NCI-H1436 (cell line): ENCODE measurements at regions not wholly inside any gene's neighbourhood (a gene's known extent, or its start where the extent isn't known, plus 50 kb on each side); places are given as distances from the start of the nearest gene placed in this dataset.

Experiments
- DNase-seq: peaks from one replicate; lab custom pipeline; 2025; lab: John Stamatoyannopoulos, UW

DNA sequence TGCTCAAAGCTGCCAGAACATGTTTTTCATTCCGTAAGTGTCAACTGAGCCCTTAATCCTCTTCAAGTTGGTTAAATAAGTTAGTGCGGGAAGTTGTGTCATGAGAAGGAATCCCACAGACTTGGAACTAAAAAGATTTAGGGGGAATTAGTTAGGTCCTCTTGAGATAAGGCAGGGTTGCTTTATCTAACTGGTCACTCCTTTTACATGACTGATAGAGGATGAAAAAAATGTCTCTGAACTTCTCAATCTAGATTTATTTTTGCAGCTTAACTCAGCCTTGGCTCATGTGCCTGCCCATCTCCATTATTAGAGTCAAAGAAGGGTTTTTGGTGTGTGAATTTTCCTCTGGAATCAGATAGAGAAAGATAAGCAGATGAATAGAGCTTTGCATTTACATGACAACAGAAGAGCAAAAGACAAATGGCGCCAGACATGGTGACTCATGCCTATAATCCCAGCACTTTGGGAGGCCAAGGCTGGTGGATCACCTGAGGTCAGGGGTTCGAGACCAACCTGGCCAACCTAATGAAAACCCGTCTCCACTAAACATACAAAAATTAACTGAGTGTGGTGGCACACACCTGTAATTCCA, 882.9 kb downstream of the RPA4 start:
- no peak for DNase-seq

DNA sequence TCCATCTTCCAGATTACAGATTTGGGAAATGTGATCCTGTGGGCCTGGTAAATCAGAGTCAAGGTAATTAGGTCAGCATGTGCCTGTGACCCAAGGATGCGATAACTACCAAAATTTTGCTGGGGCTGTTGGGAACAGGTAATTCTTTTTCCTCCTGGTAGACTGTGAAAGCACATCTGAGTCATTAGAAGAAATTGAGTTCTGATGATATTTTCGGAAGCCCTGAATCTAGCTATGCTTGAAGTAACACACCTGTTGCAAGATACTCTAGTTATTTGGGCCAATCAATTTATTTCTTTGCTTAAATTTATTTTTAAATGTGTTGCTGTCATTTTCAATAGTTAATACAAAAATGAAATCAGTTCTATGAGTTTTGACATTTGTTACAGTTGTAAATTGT, 903.6 kb downstream of the RPA4 start:
- no peak for DNase-seq

DNA sequence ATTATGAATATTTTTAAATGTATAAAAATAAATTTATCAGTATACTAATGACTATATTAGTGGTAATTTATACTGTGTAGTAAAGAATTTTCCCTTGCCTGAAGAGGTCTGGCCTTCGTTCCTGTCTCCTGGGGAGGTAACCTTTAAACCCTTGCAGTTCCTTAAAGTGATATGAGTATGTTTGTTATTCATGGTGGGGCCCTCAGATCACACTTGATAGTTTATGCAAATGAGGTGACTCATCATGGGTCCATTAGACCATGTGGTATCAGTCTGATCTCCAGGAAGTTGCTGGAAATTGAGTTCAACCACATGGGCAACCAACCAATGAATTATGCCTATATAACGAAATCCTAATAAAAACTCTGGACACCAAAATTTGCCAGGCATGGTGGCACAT, 904.1 kb downstream of the RPA4 start:
- DNase-seq = no peak

GRCh38 chrX:97790850-97791249, 907.1 kb downstream of the RPA4 start:
- no peak for DNase-seq

DNA sequence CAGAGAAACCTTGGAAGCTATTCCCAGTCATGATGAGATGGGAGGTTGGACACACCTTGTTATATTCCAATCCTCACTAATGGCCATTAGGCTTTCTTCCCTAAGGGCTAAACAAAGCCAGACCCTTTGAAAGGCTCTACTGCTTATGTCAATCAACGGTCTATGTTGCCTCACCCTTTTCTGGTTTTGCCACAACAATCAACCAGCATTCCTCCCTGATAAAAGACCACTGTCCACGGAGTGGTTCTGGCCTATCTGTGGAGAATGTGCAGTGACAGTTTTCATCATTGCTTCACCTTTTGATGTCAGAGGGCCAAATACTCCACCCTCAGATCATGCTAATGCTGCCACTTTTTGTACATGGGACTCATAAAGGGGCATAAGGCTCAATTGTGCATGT, 913.4 kb downstream of the RPA4 start:
- no peak for DNase-seq

- DNase-seq = no peak
These were observed 922.5 kb downstream of the RPA4 start for GRCh38 chrX:97806238-97806637.

DNA sequence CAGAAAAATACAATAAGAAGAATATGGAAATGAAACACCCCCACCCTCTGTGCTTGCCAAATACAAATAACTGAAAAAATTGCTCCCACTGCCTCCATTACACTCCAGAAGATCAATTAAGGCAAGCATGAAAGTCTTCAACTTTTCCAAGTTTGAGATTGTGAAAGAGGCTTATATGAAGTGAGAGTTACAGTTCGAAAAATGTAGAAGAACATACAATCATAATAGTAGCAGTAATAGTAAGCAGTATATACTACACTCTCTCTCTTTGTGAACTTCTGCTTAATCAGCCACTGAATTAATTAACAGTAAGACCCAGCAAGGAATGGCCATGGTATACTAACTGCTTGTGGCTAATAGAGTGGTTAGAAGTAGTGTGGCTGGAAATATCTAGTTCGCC, 923.2 kb downstream of the RPA4 start:
- DNase-seq = no peak

GRCh38 chrX:97820170-97820569, 936.5 kb downstream of the RPA4 start:
- DNase-seq = no peak

GRCh38 chrX:97828471-97828870, 944.8 kb downstream of the RPA4 start:
- no peak for DNase-seq

DNA sequence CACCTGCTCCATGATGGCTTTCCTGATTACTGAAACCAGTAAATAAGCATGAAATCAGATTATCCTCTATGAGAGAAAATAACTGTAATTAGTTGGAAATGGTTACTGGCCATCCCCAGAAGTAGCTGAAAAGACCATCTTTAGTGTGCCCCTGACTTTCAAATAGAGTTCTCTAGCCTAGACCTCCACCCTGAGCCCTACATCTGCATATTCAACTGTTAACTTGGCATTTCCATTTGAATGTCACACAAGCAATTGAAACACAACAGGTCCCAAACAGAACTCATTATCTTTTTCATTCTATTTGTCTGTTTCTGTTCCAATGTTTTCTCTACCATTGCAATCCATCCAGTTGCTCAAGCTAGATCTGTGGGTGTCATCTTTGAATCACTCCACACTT, 952.3 kb downstream of the RPA4 start:
- DNase-seq = no peak

DNA sequence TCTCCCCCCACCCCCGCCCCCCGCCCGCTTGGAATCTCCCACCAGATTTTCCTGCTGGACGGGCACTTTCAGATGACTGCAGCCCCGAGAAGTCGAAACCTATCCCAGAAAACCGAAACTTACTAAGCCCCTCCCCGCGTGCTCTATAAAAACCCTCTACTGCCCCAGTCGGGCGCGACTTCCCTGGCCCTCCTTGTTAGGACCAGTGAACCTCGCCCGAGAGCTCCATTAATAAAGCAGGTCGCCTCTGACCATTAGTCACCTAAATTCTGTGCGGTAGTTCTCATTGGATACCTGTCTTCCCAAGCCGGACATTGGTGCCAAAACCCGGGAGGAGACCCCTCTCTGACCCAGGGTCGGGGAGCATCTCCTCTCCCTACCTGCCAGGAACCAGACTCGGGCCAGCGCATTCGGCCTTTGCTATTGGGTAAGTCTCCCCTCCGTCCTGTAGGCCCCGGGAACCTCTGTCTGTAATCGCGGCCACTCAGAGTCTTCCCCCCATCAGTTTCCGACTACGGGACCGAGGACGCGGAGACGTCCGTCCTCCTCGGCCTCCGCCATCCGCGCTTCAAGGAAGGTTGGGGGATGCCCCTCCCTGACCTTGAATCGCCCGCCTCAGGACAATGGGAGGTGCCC, 958.0 kb downstream of the RPA4 start:
- DNase-seq = no peak

DNA sequence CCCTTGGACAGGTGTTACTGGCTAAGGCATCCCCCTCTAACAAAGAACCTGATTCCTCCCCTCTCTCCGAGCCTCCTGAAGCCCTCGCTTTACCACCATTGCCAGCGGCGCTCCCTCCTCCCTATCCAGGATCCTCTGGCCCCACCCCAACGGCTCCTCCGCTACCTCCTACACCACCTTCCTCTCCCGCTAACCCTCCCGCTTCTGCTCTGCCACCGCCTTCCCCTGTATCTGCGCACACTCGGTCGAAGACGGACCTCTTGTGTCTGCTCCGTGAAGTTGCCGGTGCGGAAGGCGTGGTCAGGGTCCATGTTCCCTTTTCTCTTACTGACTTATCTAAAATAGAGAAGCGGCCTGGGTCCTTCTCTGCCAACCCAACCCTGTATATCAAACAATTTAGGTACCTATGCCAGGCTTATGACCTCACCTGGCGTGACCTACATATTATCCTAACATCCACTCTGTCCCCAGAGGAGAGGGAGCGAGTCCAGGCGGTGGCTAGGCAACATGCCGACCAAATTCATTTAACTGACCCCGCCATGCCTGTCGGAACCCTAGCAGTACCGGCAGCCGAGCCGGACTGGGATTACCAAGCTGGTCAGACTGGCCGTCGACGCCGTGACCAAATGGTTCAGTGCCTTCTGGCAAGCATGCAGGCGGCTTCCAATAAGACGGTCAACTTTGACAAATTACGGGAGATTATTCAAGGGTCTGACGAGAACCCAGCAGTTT, 958.9 kb downstream of the RPA4 start:
- DNase-seq = no peak

- DNase-seq = no peak
These were observed 959.6 kb downstream of the RPA4 start for GRCh38 chrX:97843200-97843811.

GRCh38 chrX:97844161-97844560, 960.5 kb downstream of the RPA4 start:
- no peak for DNase-seq

DNA sequence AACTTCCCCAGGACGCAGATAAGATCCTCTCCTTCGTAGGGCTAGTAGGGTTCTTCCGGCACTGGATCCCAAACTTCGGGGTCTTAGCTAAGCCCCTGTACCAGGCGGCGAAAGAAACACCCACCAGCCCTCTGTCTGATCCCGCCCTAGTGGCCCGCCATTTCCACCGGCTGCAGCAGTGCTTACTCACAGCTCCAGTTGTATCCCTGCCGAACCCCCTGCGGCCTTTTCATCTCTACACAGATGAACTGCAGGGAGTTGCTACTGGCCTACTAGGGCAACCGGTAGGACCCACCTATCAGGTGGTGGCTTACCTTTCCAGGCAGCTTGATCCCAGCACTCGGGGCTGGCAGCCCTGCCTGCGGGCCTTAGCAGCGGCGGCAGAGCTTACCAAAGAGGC, 961.2 kb downstream of the RPA4 start:
- DNase-seq = no peak

GRCh38 chrX:97845451-97845850, 961.7 kb downstream of the RPA4 start:
- no peak for DNase-seq

- DNase-seq = no peak
These were observed 962.5 kb downstream of the RPA4 start for GRCh38 chrX:97846228-97846627.

DNA sequence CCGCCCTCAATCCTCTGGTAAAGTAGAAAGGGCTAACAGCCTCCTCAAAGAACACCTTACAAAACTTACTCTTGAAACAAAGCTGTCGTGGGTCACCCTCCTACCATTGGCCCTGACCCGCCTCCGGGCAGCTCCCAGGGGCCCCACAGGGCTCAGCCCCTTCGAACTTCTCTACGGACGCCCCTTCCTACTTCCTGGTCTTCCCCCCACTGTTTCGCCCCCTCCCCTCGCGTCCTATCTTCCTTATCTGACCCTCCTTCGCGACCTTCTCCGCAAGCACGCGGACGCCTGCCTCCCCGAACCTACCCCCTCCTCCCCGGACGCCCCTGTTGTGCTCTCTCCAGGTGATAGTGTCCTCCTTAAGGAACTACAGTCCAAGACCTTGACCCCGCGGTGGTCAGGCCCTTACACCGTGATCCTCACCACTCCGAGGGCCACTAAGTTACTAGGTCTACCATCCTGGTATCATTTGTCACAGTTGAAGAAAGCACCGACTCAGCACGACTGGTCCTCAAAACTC, 963.1 kb downstream of the RPA4 start:
- no peak for DNase-seq

GRCh38 chrX:97847885-97848679, 964.4 kb downstream of the RPA4 start:
- no peak for DNase-seq

- DNase-seq = no peak
These were observed 966.2 kb downstream of the RPA4 start for GRCh38 chrX:97849951-97850350.

DNA sequence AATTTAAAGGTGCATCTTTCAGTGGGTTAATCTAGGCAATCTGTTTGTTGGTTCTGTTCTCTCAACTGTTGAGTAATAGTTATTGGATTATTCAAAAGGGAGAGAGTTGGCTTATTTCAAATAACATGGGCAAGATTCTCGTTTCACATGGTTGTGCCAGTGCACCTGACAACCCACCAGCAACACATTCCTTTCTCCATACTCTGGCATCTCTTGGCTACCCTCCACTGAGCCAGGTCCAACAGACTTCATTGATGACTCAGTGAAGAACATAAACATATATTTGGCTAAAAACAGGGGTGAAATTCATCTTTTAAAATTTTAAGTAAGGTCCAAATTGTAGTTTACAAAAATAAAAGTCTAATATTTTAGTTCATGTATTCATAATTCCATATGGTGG, 967.2 kb downstream of the RPA4 start:
- DNase-seq = no peak

DNA sequence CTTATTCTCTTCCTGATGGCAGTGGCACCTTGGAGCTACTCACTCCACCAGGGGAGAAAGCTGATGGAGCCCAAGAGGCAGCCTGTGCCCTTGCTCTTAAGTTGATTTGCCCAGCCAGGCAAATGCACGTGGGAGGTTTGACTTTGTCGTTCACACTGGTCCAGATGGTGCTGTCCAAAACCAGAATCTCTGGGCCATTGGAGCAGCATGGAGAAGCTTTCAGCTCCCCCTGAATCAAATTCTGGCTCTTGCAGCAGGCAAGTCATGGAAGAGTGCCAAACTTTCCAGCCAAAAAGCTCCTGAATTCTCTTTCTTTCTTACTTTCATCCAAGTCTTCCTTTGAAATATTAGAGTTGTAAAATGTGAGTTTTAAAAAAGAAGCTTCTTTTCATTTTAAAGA, 970.4 kb downstream of the RPA4 start:
- no peak for DNase-seq
